Peyer's patch (tissue), 4 donors: ENCODE measurements at regions not wholly inside any gene's neighbourhood (a gene's known extent, or its start where the extent isn't known, plus 50 kb on each side); places are given as distances from the start of the nearest gene placed in this dataset.

Source experiments
- DNase-seq, 3 donors: peaks; one replicate each; pipeline ENCODE4 v3.0.0-alpha.2; 2017 to 2019
- H3K27ac ChIP-seq, 4 donors: fragments of 200-600 bp; sonication (generic); one replicate each; pipeline ENCODE4 v1.5.1; 2016 to 2019
- H3K27me3 ChIP-seq, 2 donors: fragments of 200-600 bp; sonication (generic); one replicate each; pipeline ENCODE4 v1.5.1; 2019
- H3K36me3 ChIP-seq, 3 donors: fragments of 200-600 bp; sonication (generic); one replicate each; pipeline ENCODE4 v1.5.1; 2016 to 2019
- H3K4me1 ChIP-seq, 4 donors: fragments of 200-600 bp; sonication (generic); one replicate each; pipeline ENCODE4 v1.5.1; 2016 to 2019
- H3K4me3 ChIP-seq, 4 donors: fragments of 200-600 bp; sonication (generic); 1 replicate in 3 of 4; 2 replicates in 1 of 4; pipeline ENCODE4 v1.5.1; 2016 to 2019; ENCODE audit warnings: mild to moderate bottlenecking in 1 of 4
- H3K9me3 ChIP-seq, 4 donors: fragments of 200-600 bp; sonication (generic); one replicate each; pipeline ENCODE4 v1.5.1; 2016 to 2019; ENCODE audit warnings: mild to moderate bottlenecking in 1 of 4
- POLR2A ChIP-seq, 2 donors: fragments of 450-650 bp; IDR thresholded peaks; one replicate each; pipeline ENCODE4 v1.5.1; 2017; ENCODE audit warnings: antibody characterized with exemption in 2 of 2, mild to moderate bottlenecking in 2 of 2, moderate library complexity in 2 of 2
- TF ChIP-seq, protein P1 (sequence below), 6 experiments: fragments of 450-650 bp in 4 of 6; fragments of 200-600 bp in 2 of 6; sonication (generic) in 1 of 6; IDR thresholded peaks; one replicate each; pipeline ENCODE4 v1.5.1; 2017 to 2019; ENCODE audit warnings: antibody characterized with exemption in 6 of 6, mild to moderate bottlenecking in 3 of 6, moderate library complexity in 1 of 6

DNA sequence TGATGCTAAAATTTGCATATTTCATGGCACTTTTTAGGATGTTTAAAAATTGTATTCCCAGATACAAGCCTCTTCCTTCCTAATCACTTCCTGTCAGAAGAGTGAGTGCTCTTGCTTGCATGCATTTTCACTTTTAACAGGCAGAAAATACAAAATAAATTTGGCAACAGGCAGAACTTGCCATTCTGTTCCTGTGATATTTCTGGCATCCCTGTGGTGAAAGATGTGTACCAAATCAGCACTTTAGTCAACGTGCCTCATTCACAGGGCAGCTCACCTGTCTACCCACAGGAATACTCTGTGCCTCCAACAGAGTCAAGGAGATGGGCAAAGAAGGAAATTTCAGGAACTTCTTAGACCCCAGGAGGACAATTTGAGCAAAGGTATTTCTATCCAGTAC lies 360.9 kb downstream of the AKAIN1 start:
- DNase-seq: no peak
- no peak overlapping the region for H3K4me3 ChIP-seq
- TF ChIP-seq, protein P1, sequence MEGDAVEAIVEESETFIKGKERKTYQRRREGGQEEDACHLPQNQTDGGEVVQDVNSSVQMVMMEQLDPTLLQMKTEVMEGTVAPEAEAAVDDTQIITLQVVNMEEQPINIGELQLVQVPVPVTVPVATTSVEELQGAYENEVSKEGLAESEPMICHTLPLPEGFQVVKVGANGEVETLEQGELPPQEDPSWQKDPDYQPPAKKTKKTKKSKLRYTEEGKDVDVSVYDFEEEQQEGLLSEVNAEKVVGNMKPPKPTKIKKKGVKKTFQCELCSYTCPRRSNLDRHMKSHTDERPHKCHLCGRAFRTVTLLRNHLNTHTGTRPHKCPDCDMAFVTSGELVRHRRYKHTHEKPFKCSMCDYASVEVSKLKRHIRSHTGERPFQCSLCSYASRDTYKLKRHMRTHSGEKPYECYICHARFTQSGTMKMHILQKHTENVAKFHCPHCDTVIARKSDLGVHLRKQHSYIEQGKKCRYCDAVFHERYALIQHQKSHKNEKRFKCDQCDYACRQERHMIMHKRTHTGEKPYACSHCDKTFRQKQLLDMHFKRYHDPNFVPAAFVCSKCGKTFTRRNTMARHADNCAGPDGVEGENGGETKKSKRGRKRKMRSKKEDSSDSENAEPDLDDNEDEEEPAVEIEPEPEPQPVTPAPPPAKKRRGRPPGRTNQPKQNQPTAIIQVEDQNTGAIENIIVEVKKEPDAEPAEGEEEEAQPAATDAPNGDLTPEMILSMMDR (IDR thresholded peaks at IDR 0.05): no peak
- TF ChIP-seq POLR2A (IDR thresholded peaks at IDR 0.05): no peak
- H3K27me3 ChIP-seq: no peaks in the 10 kb centered on the region
- H3K4me1 ChIP-seq: no peaks in the 10 kb centered on the region
- no peaks in the 10 kb centered on the region for H3K36me3 ChIP-seq
- H3K9me3 ChIP-seq: no peaks in the 10 kb centered on the region
- no peak overlapping the region for H3K27ac ChIP-seq

DNA sequence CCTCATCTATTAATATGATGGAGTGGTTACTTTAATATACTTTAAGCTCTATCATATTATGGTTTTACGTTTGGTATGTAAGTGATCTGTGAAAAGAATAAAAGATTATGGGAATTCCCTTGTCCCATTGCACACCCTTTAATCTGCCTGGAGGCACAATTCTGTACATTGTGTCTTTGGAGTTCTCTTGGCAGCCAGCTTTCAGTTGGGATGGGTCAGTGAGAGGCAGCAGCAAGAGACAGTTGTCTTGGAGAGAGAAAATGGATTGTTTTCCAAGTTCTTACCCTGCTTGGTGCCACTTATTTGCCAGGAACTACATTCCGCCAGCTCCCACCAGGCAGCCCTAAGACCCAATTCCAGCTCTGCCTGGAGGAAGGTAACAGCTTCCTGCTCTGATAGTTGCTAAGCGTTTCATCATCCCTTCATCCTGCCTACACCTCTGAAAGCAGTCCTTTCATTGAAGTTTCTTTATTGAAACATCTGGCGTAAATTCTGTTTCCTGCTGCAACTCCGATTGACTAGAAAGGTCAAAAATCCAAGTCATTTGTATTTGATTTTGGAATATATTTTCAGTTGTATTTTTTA lies 365.2 kb downstream of the AKAIN1 start:
- H3K27me3 ChIP-seq: no peaks in the 10 kb centered on the region
- H3K4me3 ChIP-seq: no peak overlapping the region
- no peaks in the 10 kb centered on the region for H3K36me3 ChIP-seq
- DNase-seq: no peak
- no peak for TF ChIP-seq POLR2A (IDR thresholded peaks at IDR 0.05)
- TF ChIP-seq, protein P1 (IDR thresholded peaks at IDR 0.05): no peak
- no peaks in the 10 kb centered on the region for H3K9me3 ChIP-seq
- H3K4me1 ChIP-seq: no peaks in the 10 kb centered on the region
- no peak overlapping the region for H3K27ac ChIP-seq

DNA sequence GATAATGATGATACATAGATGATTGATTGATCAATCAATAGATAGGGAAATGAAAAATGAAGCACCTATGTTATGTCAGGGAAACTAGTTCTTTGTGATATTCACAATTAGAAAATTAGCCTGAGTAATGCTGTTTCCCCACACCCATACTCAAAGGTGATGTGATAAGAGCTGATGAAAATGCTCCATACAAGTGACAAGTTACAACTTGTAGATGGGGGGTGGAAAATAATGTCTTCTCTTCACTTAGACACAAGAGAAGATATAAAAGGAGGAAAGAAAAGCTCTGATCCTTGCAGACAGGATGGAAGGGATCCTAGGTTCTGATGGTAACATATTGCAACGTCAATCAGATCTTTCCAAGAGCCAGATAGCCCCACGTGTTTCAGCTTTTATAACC lies 365.9 kb downstream of the AKAIN1 start:
- no peaks in the 10 kb centered on the region for H3K4me1 ChIP-seq
- no peaks in the 10 kb centered on the region for H3K27me3 ChIP-seq
- TF ChIP-seq, protein P1 (IDR thresholded peaks at IDR 0.05): no peak
- no peak for TF ChIP-seq POLR2A (IDR thresholded peaks at IDR 0.05)
- H3K4me3 ChIP-seq: no peak overlapping the region
- H3K36me3 ChIP-seq: no peaks in the 10 kb centered on the region
- H3K27ac ChIP-seq: no peak overlapping the region
- DNase-seq: no peak
- H3K9me3 ChIP-seq: no peaks in the 10 kb centered on the region

- Histone ChIP-seq H3K4me3 (no peak overlapping the region), H3K36me3 (no peaks in the 10 kb centered on the region), H3K27ac (no peak overlapping the region), H3K4me1 (no peaks in the 10 kb centered on the region), H3K27me3 (no peaks in the 10 kb centered on the region), H3K9me3 (no peaks in the 10 kb centered on the region)
- DNase-seq: no peak
- no peak for TF ChIP-seq POLR2A (IDR thresholded peaks at IDR 0.05)
- TF ChIP-seq, protein P1 (IDR thresholded peaks at IDR 0.05): no peak
Observed at GRCh38 chr18:4823091-4823490, 368.0 kb upstream of the DLGAP1 start.

- Histone ChIP-seq H3K4me3 (no peak overlapping the region), H3K27me3 (no peaks in the 10 kb centered on the region), H3K36me3 (no peaks in the 10 kb centered on the region), H3K27ac (no peak overlapping the region), H3K4me1 (no peaks in the 10 kb centered on the region), H3K9me3 (no peaks in the 10 kb centered on the region)
- no peak for DNase-seq
- no peak for TF ChIP-seq POLR2A (IDR thresholded peaks at IDR 0.05)
- TF ChIP-seq, protein P1 (IDR thresholded peaks at IDR 0.05): no peak
Observed at GRCh38 chr18:4821801-4822200, 366.7 kb upstream of the DLGAP1 start.

- no peaks in the 10 kb centered on the region for H3K27me3 ChIP-seq
- H3K9me3 ChIP-seq: no peaks in the 10 kb centered on the region
- DNase-seq: no peak
- H3K36me3 ChIP-seq: no peaks in the 10 kb centered on the region
- H3K4me3 ChIP-seq: no peak overlapping the region
- no peaks in the 10 kb centered on the region for H3K4me1 ChIP-seq
- TF ChIP-seq POLR2A (IDR thresholded peaks at IDR 0.05): no peak
- no peak overlapping the region for H3K27ac ChIP-seq
Observed at GRCh38 chr18:4817665-4818064, 362.6 kb upstream of the DLGAP1 start.
